Endothelial cell of umbilical vein (primary cell): ENCODE measurements at regions not wholly inside any gene's neighbourhood (a gene's known extent, or its start where the extent isn't known, plus 50 kb on each side); places are given as distances from the start of the nearest gene placed in this dataset.

Source experiments
- BruUV-seq: library from RNA; stranded (reverse); fragments of 400-500 nt; replicated peaks from 2 replicates; lab custom pipeline; 2021; lab: Mats Ljungman, UMichigan
- CTCF ChIA-PET: fragments of 300-600, 350-600 bp; sonication (Branson Sonifier 250); formaldehyde crosslinking; loops from one replicate; lab custom pipeline; 2021; ENCODE audit warnings: antibody characterized with exemption, inconsistent platforms; lab: Charles Lee
- POLR2A ChIA-PET: fragments of 300-600, 350-600 bp; sonication (Branson Sonifier 250); formaldehyde crosslinking; loops from one replicate; lab custom pipeline; 2021; ENCODE audit warnings: antibody characterized with exemption, inconsistent platforms; lab: Charles Lee
- DNase-seq: peaks from one replicate; pipeline ENCODE4 v3.0.0-alpha.2; 2011; ENCODE audit warnings: low read depth, low spot score
- FAIRE-seq: peaks from 2 replicates; lab custom pipeline; 2011; peaks lifted over from hg19 to GRCh38; lab: Jason Lieb, UNC
- H2AFZ ChIP-seq: 2 replicates; pipeline ENCODE4 v1.6.0; 2012; ENCODE audit warnings: low read depth, low read length, control low read depth, inconsistent platforms
- H3K27ac ChIP-seq: 2 replicates; pipeline ENCODE4 v1.5.1; 2011; ENCODE audit warnings: low read depth, mild to moderate bottlenecking, control low read depth, low read length, moderate library complexity; ENCODE audit not compliant: insufficient read depth
- H3K27me3 ChIP-seq, 2 experiments: 2 replicates each; pipeline versions ENCODE4 v1.6.0 to v1.6.1; 2011; ENCODE audit warnings: low read length in 2 of 2, mixed read lengths in 1 of 2; ENCODE audit not compliant: control insufficient read depth in 2 of 2, insufficient read depth in 2 of 2
- H3K36me3 ChIP-seq, 2 experiments: 2 replicates in 1 of 2; 3 replicates in 1 of 2; pipeline ENCODE4 v1.5.1; 2011; ENCODE audit warnings: low read length in 2 of 2, mild to moderate bottlenecking in 1 of 2, moderate library complexity in 1 of 2; ENCODE audit not compliant: control insufficient read depth in 2 of 2, insufficient read depth in 2 of 2; ENCODE audit errors: extremely low read depth in 1 of 2
- H3K4me1 ChIP-seq: 3 replicates; pipeline ENCODE4 v1.5.1; 2011; ENCODE audit warnings: mild to moderate bottlenecking, low read length; ENCODE audit not compliant: control insufficient read depth, insufficient read depth; ENCODE audit errors: extremely low read depth
- H3K4me2 ChIP-seq: 2 replicates; pipeline ENCODE4 v1.6.1; 2011; ENCODE audit warnings: low read length, control low read depth, mixed read lengths; ENCODE audit not compliant: insufficient read depth
- H3K4me3 ChIP-seq, 3 experiments: fragments of 200-600 bp in 1 of 3; sonication (generic), shearing (Covaris generic) in 1 of 3; replicated peaks in 1 of 3; 2 replicates each; pipeline ENCODE4 v1.5.1; 2011 to 2016; ENCODE audit warnings: control low read depth in 3 of 3, low read length in 3 of 3, mild to moderate bottlenecking in 2 of 3, inconsistent platforms in 1 of 3, low read depth in 1 of 3, moderate library complexity in 1 of 3; ENCODE audit not compliant: insufficient read depth in 1 of 3
- H3K79me2 ChIP-seq: 2 replicates; pipeline ENCODE4 v1.6.0; 2012; ENCODE audit warnings: low read length, inconsistent platforms; ENCODE audit not compliant: control insufficient read depth, insufficient read depth
- H3K9ac ChIP-seq: replicated peaks from 2 replicates; pipeline ENCODE3; 2011; ENCODE audit warnings: low read length, control low read depth; ENCODE audit not compliant: insufficient read depth; ENCODE audit errors: extremely low read depth
- H3K9me1 ChIP-seq: replicated peaks from 3 replicates; pipeline ENCODE4 v1.6.0; 2011; ENCODE audit warnings: mild to moderate bottlenecking, low read length; ENCODE audit not compliant: control insufficient read depth, insufficient read depth; ENCODE audit errors: extremely low read depth
- H3K9me3 ChIP-seq: replicated peaks from 2 replicates; pipeline ENCODE4 v1.5.1; 2012; ENCODE audit warnings: low read length, inconsistent platforms; ENCODE audit not compliant: control insufficient read depth, insufficient read depth
- H4K20me1 ChIP-seq: replicated peaks from 2 replicates; pipeline ENCODE3; 2011; ENCODE audit warnings: mild to moderate bottlenecking, low read length; ENCODE audit not compliant: control insufficient read depth, insufficient read depth; ENCODE audit errors: extremely low read depth
- EZH2 ChIP-seq: IDR thresholded peaks from 2 replicates; pipeline ENCODE4 v1.6.1; 2012; ENCODE audit warnings: borderline replicate concordance, low read depth, mild to moderate bottlenecking, moderate library complexity, low read length, inconsistent platforms; ENCODE audit not compliant: severe bottlenecking
- FOS ChIP-seq: IDR thresholded peaks from 2 replicates; pipeline ENCODE4 v1.6.1; 2011; ENCODE audit warnings: mild to moderate bottlenecking, low read length, moderate library complexity, borderline replicate concordance; ENCODE audit not compliant: insufficient read depth
- GATA2 ChIP-seq: IDR thresholded peaks from 2 replicates; pipeline ENCODE4 v1.7.0; 2011; ENCODE audit warnings: low read depth, mild to moderate bottlenecking, moderate library complexity, mixed read lengths, low read length; ENCODE audit not compliant: insufficient read length, insufficient read depth
- JUN ChIP-seq: IDR thresholded peaks from 2 replicates; pipeline ENCODE4 v1.6.1; 2011; ENCODE audit warnings: borderline replicate concordance, low read depth; ENCODE audit not compliant: insufficient read length, insufficient read depth
- MYC ChIP-seq: IDR thresholded peaks from one replicate; pipeline ENCODE4 v1.6.1; 2011; ENCODE audit warnings: mild to moderate bottlenecking, low read depth, low read length
- POLR2A ChIP-seq: IDR thresholded peaks from 2 replicates; pipeline ENCODE4 v1.6.1; 2012; ENCODE audit warnings: low read depth, mild to moderate bottlenecking, control low read depth, low read length
- POLR2AphosphoS5 ChIP-seq: IDR thresholded peaks from 2 replicates; pipeline ENCODE4 v1.6.1; 2012; ENCODE audit warnings: low read depth, mild to moderate bottlenecking, control low read depth, low read length, moderate library complexity; ENCODE audit not compliant: insufficient read depth
- dilution Hi-C: fragments of 300-500 bp; cut with MboI; formaldehyde crosslinking; loops from one replicate; pipeline ENCODE4 v1.15.0; 2019; ENCODE audit warnings: low sequenced_read_pairs; ENCODE audit not compliant: extremely low pct_ligation_motif_present
- intact Hi-C: fragments of 100-400 bp; cut with micrococcal nuclease; formaldehyde crosslinking; loops from one replicate; pipeline ENCODE4 v1.10.0; 2022
- TF ChIP-seq, protein P1 (sequence below): IDR thresholded peaks from 2 replicates; pipeline ENCODE4 v1.6.1; 2011; ENCODE audit not compliant: insufficient read depth, insufficient read length
- TF ChIP-seq, protein P2 (sequence below), 2 donors: IDR thresholded peaks; 1 replicate in 1 of 2; 2 replicates in 1 of 2; pipeline ENCODE4 v1.5.1; 2011; ENCODE audit warnings: low read length in 2 of 2, mild to moderate bottlenecking in 2 of 2, moderate library complexity in 2 of 2, control low read depth in 1 of 2, inconsistent platforms in 1 of 2, low read depth in 1 of 2; ENCODE audit not compliant: insufficient read depth in 1 of 2; ENCODE audit errors: extremely low read depth in 1 of 2

DNA sequence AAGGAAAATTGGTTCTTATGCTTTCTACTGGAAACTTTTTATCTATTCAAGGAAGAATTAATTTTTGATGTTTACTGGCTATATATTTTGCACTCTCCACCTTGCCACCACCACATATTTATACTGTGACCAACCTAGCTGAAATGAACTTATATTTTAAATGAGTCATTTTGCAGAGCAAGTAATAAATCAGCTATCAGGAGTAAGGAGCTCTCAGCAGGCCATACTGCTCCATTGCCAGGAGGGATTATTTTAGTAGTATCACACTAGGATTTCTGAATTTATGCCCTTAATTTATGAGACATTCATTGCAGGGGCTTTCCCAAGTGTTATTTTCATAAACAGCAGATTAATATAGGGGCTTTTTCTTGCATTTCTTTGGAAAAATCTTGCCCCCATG is 125.8 kb upstream of the CYP1B1 start:
- TF ChIP-seq FOS (no peak), POLR2A (no peak), POLR2AphosphoS5 (no peak), JUN (no peak), MYC (no peak), EZH2 (no peak), GATA2 (no peak)
- TF ChIP-seq, protein P1, sequence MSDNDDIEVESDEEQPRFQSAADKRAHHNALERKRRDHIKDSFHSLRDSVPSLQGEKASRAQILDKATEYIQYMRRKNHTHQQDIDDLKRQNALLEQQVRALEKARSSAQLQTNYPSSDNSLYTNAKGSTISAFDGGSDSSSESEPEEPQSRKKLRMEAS, result no peak
- TF ChIP-seq, protein P2, sequence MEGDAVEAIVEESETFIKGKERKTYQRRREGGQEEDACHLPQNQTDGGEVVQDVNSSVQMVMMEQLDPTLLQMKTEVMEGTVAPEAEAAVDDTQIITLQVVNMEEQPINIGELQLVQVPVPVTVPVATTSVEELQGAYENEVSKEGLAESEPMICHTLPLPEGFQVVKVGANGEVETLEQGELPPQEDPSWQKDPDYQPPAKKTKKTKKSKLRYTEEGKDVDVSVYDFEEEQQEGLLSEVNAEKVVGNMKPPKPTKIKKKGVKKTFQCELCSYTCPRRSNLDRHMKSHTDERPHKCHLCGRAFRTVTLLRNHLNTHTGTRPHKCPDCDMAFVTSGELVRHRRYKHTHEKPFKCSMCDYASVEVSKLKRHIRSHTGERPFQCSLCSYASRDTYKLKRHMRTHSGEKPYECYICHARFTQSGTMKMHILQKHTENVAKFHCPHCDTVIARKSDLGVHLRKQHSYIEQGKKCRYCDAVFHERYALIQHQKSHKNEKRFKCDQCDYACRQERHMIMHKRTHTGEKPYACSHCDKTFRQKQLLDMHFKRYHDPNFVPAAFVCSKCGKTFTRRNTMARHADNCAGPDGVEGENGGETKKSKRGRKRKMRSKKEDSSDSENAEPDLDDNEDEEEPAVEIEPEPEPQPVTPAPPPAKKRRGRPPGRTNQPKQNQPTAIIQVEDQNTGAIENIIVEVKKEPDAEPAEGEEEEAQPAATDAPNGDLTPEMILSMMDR (IDR thresholded peaks at IDR 0.05; ENCODE audit: extremely low read depth in 1 of 2, insufficient read depth in 1 of 2, low read depth in 1 of 2, low read length in 2 of 2), result no peak
- dilution Hi-C loops (no loop called here), intact Hi-C loops (no loop called here)
- Histone ChIP-seq H3K9ac (no peak overlapping the region), H3K4me2 (no peak overlapping the region), H3K27me3 (no peaks in the 10 kb centered on the region), H3K4me1 (no peaks in the 10 kb centered on the region), H3K79me2 (no peaks in the 10 kb centered on the region), H3K9me1 (no peaks in the 10 kb centered on the region), H3K4me3 (no peak overlapping the region), H3K9me3 (no peaks in the 10 kb centered on the region), H3K27ac (no peak overlapping the region), H2AFZ (no peak overlapping the region), H4K20me1 (no peaks in the 10 kb centered on the region), H3K36me3 (no peaks in the 10 kb centered on the region)
- ChIA-PET CTCF (interaction anchor here (1.0 to 1.2 kb wide), 2 partner anchors 11 to 40 kb away, joined by 3 read pairs; no protein-coding TSS in a partner anchor), POLR2A (no interaction called here)
- no TSS peak for BruUV-seq
- no peak for DNase-seq
- FAIRE-seq, result no peak
